ENCODE measurements at regions not wholly inside any gene's neighbourhood (a gene's known extent, or its start where the extent isn't known, plus 50 kb on each side); places are given as distances from the start of the nearest gene placed in this dataset.

DNA sequence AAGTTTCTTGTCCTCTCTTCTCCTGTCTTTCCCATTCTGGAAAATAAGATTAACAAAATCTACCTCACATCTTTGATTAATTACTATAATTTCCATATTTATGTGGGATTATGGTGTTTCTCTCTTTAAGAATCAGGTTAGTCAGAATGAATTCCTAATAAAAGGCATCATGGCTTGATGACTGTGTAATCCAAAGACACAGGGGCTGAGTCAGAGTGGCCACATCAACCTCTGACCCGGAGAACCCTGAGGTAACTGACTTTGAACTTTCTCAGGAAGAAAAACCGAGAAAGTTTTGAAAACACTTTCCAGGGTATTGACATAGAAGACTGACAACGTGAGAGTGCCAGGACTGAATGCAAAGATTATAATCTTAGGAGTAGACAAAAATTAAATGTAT, 170.3 kb upstream of the MCTP2 start:
- no peak overlapping the region for H3K27ac ChIP-seq
- no peaks in the 10 kb centered on the region for H3K36me3 ChIP-seq
- H3K27me3 ChIP-seq (replicated peaks) = peaks cover 8% of the 10 kb centered on the region; the same call in 1 of the 2 replicates
- H3K9me3 ChIP-seq (replicated peaks) = no peaks in the 10 kb centered on the region
- no peak overlapping the region for H3K4me3 ChIP-seq
- DNase-seq (ENCODE audit: low read depth in 1 of 2, low spot score in 2 of 2) = no peak
- H3K4me1 ChIP-seq (replicated peaks) = peaks cover 18% of the 10 kb centered on the region

DNA sequence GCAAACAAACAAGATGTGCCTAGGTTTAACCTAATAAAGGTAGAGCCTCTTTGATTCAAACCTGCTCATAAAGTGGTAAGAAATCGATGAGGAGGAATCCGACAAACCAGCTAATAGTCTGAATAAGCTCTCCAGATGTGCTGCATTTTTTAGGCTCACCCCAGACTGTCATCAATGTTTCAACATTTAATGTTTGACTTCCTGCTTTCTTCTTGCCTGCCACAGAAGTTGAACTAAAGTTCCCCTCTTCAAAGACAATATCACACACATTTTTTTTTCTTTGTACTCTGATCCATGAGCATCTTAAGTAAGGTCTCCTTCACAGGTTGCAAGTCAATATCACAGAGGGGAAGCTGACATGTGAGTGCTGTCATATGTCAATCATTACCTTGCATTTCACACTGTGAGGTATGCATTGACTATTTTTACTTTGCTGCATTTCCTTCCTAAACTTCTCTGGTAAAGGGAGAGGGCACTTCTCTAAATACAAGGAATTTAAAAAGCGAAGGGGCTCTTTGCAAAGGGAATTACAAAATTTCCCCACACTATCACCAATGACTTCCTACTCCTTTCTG, 172.3 kb upstream of the MCTP2 start:
- H3K4me1 ChIP-seq (replicated peaks) = peaks cover 26% of the 10 kb centered on the region
- H3K27ac ChIP-seq = no peak overlapping the region
- H3K9me3 ChIP-seq (replicated peaks) = no peaks in the 10 kb centered on the region
- H3K36me3 ChIP-seq = no peaks in the 10 kb centered on the region
- no peak overlapping the region for H3K4me3 ChIP-seq
- H3K27me3 ChIP-seq (replicated peaks) = peaks cover 8% of the 10 kb centered on the region; the same call in 1 of the 2 replicates
- DNase-seq (ENCODE audit: low read depth in 1 of 2, low spot score in 2 of 2) = no peak

DNA sequence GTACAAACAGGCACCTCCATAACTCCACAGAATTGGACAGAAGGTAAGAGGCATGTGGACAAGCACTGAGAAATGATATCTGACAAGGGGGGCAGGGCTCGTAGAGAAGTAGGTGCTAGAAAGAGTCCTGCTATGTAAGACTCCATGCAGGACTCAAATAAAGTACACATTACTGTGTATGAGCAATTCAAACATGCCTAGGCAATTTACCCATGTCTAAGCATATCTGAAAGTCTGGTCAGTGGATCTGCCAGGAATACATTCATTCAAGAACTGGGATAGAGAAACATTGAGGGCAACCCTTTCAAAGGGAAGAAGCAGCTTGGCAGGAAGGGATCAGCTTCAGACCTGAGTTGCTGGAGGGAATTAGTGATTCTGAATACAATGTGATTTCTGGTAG, 174.1 kb upstream of the MCTP2 start:
- H3K4me3 ChIP-seq = no peak overlapping the region
- DNase-seq (ENCODE audit: low read depth in 1 of 2, low spot score in 2 of 2) = no peak
- H3K4me1 ChIP-seq (replicated peaks) = peaks cover 36% of the 10 kb centered on the region
- no peak overlapping the region for H3K27ac ChIP-seq
- peaks cover 8% of the 10 kb centered on the region; the same call in 1 of the 2 replicates for H3K27me3 ChIP-seq (replicated peaks)
- H3K36me3 ChIP-seq = no peaks in the 10 kb centered on the region
- no peaks in the 10 kb centered on the region for H3K9me3 ChIP-seq (replicated peaks)

DNA sequence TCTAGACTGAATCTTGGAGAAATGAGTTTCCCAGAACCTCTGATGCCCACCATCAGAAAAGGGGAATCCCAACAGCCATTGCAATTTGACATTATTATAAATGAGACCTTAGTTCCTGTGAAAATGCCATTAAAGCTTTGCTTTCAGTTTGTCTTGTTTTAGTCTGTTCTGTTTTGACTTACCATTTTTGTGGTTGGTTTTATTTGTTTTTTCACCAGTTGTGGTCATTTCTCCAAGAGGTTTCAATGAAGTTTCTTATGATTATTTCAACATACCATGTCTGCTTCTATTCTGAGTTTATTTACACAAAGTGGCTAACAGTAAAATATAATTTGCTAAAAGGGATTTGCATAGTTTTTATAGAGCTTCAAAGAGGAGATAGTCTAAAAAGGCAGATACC, 175.0 kb upstream of the MCTP2 start:
- no peak overlapping the region for H3K4me3 ChIP-seq

DNA sequence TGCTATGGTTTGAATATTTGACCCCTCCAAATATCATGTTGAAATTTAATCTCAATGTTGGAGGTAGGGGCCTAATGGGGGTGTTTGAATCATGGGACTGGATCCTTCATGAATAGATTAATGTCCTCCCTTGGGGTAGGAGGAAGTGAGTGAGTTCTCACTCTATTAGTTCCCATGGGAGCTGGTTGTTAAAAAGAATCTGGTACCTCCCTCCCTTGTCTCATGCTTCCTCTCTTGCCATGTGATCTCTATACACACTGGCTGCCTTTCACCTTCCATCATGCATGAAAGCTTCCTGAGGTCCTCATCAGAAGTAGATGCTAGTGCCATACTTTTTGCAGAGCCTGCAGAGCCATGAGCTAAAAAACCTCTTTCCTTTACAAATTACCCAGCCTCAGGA, 177.7 kb upstream of the MCTP2 start:
- Histone ChIP-seq H3K27me3 (replicated peaks) (peaks cover 7% of the 10 kb centered on the region; the same call in 1 of the 2 replicates), H3K4me1 (replicated peaks) (peaks cover 32% of the 10 kb centered on the region), H3K27ac (no peak overlapping the region), H3K9me3 (replicated peaks) (no peaks in the 10 kb centered on the region), H3K36me3 (no peaks in the 10 kb centered on the region), H3K4me3 (no peak overlapping the region)
- no peak for DNase-seq (ENCODE audit: low read depth in 1 of 2, low spot score in 2 of 2)

More for the DNA sequence above, 175.0 kb upstream of the MCTP2 start:
- Histone ChIP-seq H3K27me3 (replicated peaks) (peaks cover 8% of the 10 kb centered on the region; the same call in 1 of the 2 replicates), H3K27ac (peak overlapping the region; percentile 16; the same call in 1 of the 2 replicates), H3K4me1 (replicated peaks) (peaks cover 36% of the 10 kb centered on the region), H3K36me3 (no peaks in the 10 kb centered on the region), H3K9me3 (replicated peaks) (no peaks in the 10 kb centered on the region)
- peak in 1 of 2 experiments; percentile 86 for DNase-seq (ENCODE audit: low read depth in 1 of 2, low spot score in 2 of 2)

DNA sequence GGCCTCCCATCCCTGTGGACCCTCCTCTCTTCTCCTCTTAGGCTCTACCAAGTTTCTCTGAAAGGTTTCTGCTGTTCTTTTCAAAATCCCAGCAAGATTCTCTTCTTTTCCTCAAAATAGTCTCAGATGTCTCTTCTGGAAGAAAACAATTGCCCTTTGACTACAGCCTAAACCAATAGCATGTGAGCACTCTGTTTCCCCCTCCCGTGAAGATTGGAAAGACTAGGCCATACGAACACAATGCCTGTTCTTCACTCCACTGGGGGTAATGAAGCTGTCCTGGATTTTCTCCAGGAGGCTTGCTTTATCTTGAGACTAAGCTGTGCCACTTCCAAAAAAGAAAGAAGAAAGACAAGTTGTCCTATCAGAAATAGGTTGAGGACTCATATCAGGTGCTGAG, 178.7 kb upstream of the MCTP2 start:
- 0 out of 2 replicates have a peak, but pooled peaks cover 4% of the 10 kb centered on the region for H3K27me3 ChIP-seq (replicated peaks)
- DNase-seq (ENCODE audit: low read depth in 1 of 2, low spot score in 2 of 2) = no peak
- no peaks in the 10 kb centered on the region for H3K36me3 ChIP-seq
- no peak overlapping the region for H3K27ac ChIP-seq
- H3K9me3 ChIP-seq (replicated peaks) = no peaks in the 10 kb centered on the region
- H3K4me1 ChIP-seq (replicated peaks) = peaks cover 32% of the 10 kb centered on the region
- no peak overlapping the region for H3K4me3 ChIP-seq

DNA sequence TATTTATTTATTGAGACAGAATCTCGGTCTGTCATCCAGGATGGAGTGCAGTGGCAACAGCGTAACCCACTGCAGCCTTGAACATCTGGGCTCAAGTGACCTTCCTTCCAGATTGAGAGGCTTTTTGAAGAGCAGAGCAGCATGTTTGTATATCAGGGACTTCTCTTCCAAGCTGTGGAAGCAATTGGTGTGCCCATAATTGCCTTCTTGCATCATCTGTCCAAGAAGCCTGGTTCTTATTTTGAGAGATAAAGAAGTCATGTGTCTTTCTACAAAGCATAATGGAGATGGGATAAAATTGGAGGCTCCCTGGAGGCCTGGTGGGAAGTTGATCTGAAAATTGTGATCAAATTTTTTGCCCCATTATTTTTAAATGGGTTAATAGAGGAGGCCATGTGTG, 183.8 kb upstream of the MCTP2 start:
- peaks cover 8% of the 10 kb centered on the region for H3K4me1 ChIP-seq (replicated peaks)
- H3K36me3 ChIP-seq = no peaks in the 10 kb centered on the region
- no peaks in the 10 kb centered on the region for H3K27me3 ChIP-seq (replicated peaks)
- DNase-seq (ENCODE audit: low read depth in 1 of 2, low spot score in 2 of 2) = no peak
- H3K9me3 ChIP-seq (replicated peaks) = no peaks in the 10 kb centered on the region
- H3K4me3 ChIP-seq = no peak overlapping the region
- H3K27ac ChIP-seq = no peak overlapping the region

DNA sequence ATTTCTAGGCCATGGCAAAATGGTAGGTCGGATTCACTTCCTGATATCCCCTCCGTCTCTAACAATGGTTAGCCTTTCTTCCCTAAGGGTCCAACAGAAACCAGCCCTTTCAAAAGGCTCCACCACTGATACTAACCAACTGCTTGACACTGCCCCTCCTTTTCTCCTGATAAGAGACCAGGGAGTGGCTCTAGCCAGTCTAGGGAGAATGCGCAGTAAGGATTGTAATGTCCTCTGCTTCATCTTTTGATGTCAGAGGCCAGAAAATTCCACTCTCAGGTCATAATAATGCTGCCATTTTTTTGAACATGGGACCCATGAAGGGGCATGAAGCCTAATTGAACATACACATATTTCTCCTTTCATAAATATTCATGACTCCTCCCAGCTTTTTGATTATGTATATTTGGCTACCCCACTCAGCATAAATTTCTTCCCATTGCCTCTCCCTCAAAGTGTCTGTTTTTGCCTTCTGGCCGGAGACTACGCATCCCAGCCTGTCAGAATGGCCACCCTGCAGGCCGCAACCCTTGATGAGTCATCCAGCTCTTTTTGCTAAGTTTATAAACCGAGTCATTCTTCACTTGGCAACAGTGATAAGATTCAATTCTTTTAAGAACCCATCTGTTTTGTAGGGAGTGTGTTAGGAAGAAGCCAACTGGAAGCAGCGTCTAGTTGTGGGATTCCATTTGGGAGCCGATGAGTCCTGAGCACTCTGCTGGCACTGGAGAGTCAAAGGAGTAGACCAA, 189.0 kb upstream of the MCTP2 start:
- Histone ChIP-seq H3K4me1 (replicated peaks) (peaks cover 20% of the 10 kb centered on the region), H3K4me3 (no peak overlapping the region), H3K27me3 (replicated peaks) (no peaks in the 10 kb centered on the region), H3K36me3 (no peaks in the 10 kb centered on the region), H3K27ac (peak overlapping the region; percentile 76), H3K9me3 (replicated peaks) (no peaks in the 10 kb centered on the region)
- DNase-seq (ENCODE audit: low read depth in 1 of 2, low spot score in 2 of 2) = peak; percentile 85 to 90

DNA sequence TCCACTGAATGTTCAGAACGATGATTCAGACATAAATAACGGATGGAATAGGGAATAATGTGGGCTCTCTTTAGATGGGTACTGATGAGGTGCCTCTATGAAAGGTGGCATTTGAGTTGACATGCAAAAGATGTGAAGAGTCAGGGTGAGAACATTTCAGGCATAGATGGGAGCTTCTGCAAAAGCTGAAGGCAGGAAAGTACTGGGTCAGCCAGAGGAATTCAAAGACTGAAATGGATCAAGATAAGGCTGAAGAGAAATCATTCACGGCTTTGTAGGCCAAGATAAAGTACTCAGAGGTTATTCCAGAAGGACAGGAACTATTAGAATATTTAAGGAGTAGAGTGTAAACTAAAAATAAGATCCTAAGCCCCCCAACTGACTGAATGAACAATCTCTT, 189.6 kb upstream of the MCTP2 start:
- DNase-seq (ENCODE audit: low read depth in 1 of 2, low spot score in 2 of 2) = no peak
- no peaks in the 10 kb centered on the region for H3K9me3 ChIP-seq (replicated peaks)
- no peak overlapping the region for H3K4me3 ChIP-seq
- H3K36me3 ChIP-seq = no peaks in the 10 kb centered on the region
- H3K27ac ChIP-seq = peak overlapping the region; percentile 76
- no peaks in the 10 kb centered on the region for H3K27me3 ChIP-seq (replicated peaks)
- H3K4me1 ChIP-seq (replicated peaks) = peaks cover 20% of the 10 kb centered on the region

DNA sequence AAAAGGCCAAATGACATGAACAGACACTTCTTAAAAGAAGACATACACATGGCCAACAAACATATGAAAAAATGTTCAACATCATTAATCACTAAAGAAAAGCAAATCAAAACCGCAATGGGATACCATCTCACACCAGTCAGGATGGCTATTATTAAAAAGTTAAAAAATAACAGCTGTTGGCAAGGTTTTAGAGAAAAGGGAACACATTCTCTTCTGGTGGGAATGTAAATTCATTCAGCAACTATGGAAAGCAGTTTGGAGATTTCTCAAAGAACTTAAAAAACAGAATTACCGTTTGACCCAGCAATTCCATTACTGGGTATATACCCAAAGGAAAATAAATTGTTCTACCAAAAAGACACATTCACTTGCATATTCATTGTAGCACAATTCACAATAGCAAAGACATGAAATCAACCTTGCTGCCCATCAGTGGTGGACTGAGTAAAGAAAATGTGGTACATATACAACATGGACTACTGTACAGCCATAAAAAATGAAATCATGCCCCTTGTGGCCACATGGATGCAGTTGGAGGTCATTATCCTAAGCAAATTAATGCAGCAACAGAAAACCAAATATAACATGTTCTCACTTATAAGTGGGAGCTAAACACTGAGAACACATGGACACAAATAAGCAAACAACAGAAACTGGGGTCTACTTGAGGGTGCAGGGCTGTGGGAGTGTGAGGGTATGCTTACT, 190.7 kb upstream of the MCTP2 start:
- Histone ChIP-seq H3K36me3 (no peaks in the 10 kb centered on the region), H3K4me3 (no peak overlapping the region), H3K9me3 (replicated peaks) (no peaks in the 10 kb centered on the region), H3K4me1 (replicated peaks) (peaks cover 20% of the 10 kb centered on the region), H3K27me3 (replicated peaks) (no peaks in the 10 kb centered on the region), H3K27ac (no peak overlapping the region)
- DNase-seq (ENCODE audit: low read depth in 1 of 2, low spot score in 2 of 2) = no peak

DNA sequence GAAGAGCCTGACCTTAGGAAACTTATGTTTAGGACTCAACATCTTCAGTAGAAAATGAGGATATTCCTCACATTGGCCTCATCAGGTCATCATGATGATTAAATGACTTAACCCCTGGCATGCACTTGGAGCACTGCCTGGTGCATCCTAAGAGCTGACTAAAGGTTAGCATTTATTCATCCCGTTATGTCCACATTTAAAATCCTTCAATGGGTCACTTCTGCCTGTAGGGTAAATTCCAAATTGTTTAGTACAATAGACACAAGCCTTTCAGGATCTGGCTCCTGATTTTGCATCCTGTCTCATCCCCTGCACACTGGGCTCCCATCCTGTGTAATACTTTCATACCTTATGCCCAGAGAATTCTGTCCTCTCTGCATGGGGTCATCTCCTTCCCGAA, 195.2 kb upstream of the MCTP2 start:
- Histone ChIP-seq H3K36me3 (no peaks in the 10 kb centered on the region), H3K4me1 (replicated peaks) (peaks cover 16% of the 10 kb centered on the region), H3K9me3 (replicated peaks) (no peaks in the 10 kb centered on the region), H3K27me3 (replicated peaks) (no peaks in the 10 kb centered on the region), H3K27ac (no peak overlapping the region), H3K4me3 (no peak overlapping the region)
- no peak for DNase-seq (ENCODE audit: low read depth in 1 of 2, low spot score in 2 of 2)

DNA sequence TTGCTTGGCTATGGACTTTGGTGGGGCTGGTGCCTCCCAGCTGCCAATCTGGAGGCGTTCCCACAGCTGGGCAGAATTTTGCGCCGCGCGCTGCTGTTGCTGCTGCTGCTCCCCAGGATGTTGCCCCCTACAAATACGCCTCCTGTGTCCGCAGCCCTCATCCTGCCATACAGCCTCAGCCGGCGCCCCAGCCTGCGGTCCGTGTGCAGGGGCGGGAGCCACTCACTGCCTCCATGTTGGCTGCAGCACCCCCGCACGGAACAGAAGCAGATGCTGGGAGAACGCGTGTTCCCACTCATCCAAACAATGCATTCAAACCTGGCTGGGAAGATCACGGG, 197.7 kb upstream of the MCTP2 start:
- Histone ChIP-seq H3K27me3 (replicated peaks) (no peaks in the 10 kb centered on the region), H3K27ac (no peak overlapping the region)

DNA sequence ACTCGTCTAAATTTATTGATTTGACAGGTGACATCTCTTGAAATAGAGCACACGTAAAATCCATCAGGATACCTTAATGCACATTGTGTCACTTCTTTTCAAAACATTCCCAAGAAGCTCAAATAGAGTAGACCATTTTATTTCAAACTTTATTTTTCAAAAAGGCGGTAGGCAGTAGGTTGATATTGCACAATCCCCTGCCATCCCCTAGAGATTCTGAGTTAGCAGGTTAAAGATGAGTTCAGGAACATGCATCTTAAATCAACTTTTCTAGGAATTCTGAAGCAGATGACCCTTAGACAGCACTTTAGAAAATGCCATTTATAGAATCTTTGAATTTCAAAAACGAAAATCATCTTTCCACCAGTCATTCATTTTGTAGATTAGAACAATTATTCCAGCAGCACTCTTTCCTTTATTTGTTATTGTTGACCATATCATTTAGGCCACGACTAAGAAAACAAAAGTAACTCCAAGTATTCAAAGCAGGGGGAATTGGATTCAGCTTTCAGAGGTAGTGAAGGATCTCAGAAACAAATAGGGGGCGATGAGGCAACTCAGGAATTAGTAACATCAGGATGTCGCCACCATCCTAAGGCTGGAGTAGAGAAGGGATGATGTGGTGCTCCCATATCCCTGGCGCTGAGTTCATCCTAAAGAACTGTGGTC, 198.2 kb upstream of the MCTP2 start:
- Histone ChIP-seq H3K27ac (no peak overlapping the region), H3K4me3 (no peak overlapping the region), H3K4me1 (replicated peaks) (peaks cover 42% of the 10 kb centered on the region), H3K27me3 (replicated peaks) (no peaks in the 10 kb centered on the region), H3K9me3 (replicated peaks) (no peaks in the 10 kb centered on the region), H3K36me3 (no peaks in the 10 kb centered on the region)
- DNase-seq (ENCODE audit: low read depth in 1 of 2, low spot score in 2 of 2) = no peak

More for the DNA sequence above, 197.7 kb upstream of the MCTP2 start:
- Histone ChIP-seq H3K4me3 (no peak overlapping the region), H3K36me3 (no peaks in the 10 kb centered on the region), H3K9me3 (replicated peaks) (no peaks in the 10 kb centered on the region), H3K4me1 (replicated peaks) (peaks cover 37% of the 10 kb centered on the region)
- no peak for DNase-seq (ENCODE audit: low read depth in 1 of 2, low spot score in 2 of 2)

DNA sequence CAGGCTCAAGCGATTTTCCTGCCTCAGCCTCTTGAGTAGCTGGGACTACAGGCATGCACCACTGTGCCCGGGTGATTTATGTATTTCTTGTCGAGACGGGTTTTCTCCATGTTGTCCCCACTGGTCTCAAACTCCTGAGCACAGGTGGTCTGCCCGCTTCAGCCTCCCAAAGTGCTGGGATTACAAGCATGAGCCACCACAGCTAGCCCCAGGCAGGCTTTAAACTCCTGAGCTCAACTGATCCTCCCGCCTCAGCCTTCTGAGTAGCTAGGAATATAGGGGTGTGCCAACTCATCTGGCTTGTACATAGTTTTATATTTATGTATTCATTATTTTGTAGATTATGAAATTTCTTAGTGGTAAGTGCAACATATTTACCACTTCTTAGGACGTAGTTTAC, 198.8 kb upstream of the MCTP2 start:
- Histone ChIP-seq H3K36me3 (no peaks in the 10 kb centered on the region), H3K27ac (no peak overlapping the region), H3K27me3 (replicated peaks) (no peaks in the 10 kb centered on the region), H3K4me3 (no peak overlapping the region), H3K4me1 (replicated peaks) (peaks cover 48% of the 10 kb centered on the region), H3K9me3 (replicated peaks) (no peaks in the 10 kb centered on the region)
- no peak for DNase-seq (ENCODE audit: low read depth in 1 of 2, low spot score in 2 of 2)

Data from SJSA1 (cell line).